ENCODE measurements at regions not wholly inside any gene's neighbourhood (a gene's known extent, or its start where the extent isn't known, plus 50 kb on each side); places are given as distances from the start of the nearest gene placed in this dataset.
"Not testable (repeated sequence)": the region's sequence is repeated elsewhere in the genome, so short reads cannot be mapped to it uniquely, and the experiment has no call there.

DNA sequence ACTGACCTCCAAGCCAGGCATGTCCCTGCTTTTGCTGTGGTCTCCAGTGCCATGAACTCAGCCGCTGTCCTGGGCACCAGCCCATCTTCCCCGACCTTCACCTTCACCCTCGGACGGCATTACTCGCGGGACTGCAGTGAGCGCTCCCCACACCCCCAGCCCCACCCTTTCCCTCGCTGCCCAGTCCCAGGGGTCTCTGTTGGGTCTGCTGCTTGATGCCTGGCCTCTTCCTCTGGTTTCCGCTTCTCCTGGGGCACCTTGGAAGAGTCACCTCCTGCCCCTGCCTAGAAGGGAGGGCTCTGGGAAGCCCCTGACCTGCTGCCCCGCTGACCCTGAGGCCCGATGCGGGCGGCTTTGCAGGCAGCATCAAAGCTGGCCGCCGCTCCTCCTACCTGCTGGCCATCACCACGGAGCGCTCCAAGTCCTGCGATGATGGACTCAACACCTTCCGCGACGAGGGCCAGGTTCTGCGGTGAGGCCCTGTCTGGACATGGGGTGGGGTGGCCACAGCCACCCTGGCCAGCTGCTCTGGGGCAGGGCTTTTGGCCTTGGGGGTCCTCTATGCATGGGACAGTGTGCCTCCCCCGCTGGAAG lies 102.3 kb downstream of the ZNF267 start:
- not testable (repeated sequence) for DNase-seq

DNA sequence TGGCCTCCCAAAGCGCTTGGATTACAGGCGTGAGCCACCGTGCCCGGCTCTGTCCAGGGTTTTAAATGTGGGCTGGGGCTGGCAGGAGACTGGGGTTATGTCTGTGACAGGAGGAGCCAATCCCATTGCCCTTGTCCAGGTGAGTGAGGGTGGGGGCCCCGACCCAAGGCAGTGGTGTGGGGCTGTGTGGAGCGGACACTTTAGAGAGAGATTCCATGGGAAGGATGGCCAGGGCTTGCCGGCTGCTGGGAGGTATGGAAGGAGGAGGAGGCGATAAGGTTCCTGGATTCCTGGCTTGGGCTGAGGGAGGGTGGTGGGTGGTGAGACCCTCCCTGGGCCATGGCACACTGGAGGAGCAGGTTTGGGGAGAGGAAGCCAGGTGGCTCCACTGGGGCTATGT lies 104.9 kb downstream of the ZNF267 start:
- not testable (repeated sequence) for DNase-seq

DNA sequence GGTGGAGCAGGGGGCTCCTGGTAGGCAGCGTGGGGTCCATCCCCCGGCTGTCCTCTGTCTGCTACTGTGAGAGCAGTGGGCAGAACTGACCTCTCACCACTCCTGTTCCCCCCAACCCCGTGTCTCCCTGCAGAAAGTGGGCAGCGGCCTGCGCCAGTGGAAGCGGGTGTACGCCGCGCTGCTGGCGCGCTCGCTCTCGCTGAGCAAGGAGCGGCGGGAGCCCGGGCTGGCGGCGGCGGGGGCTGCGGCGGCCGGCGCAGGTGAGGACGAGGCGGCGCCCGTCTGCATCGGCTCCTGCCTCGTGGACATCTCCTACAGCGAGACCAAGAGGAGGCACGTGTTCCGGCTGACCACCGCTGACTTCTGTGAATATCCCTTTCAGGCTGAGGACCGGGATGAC lies 108.1 kb downstream of the ZNF267 start:
- DNase-seq, result not testable (repeated sequence)

DNA sequence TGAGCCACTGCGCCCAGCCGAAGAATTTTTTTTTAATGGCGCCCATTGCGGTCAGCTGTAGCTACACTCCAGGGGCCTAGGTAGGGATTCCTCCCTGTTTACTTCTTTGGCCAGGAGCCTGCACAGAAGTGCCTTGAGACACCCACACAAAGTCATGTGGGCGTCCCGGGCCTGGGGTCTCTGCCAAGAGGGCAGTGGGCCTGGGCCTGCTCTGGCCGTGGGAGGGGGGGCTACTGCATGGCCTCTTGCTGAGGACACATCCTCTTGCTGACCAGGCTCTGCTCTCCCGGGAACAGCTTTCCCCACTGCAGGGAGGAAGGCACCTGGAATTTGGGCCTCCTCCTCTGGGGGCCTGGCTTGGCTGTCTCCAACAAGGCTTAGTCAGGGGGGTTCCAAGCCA lies 109.4 kb downstream of the ZNF267 start:
- not testable (repeated sequence) for DNase-seq

DNA sequence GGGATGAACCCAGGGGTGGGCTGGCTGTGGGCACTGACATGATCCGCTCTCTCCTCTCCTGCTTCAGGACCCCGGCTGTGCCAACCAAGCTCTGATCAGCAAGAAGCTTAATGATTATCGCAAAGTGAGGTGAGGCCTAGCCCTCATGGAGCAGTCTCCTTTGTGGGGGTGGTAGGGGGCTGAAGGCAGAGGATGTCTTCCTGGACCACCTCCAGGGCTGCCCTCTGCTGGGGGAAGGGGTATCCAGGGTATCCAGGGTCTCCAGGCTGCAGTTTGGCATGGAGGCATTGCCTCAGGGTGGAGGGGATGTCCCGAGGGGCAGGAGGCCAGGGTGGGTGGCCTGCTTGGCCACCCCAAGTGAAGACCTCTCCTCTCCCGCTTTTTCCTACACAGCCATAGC lies 110.1 kb downstream of the ZNF267 start:
- not testable (repeated sequence) for DNase-seq

DNA sequence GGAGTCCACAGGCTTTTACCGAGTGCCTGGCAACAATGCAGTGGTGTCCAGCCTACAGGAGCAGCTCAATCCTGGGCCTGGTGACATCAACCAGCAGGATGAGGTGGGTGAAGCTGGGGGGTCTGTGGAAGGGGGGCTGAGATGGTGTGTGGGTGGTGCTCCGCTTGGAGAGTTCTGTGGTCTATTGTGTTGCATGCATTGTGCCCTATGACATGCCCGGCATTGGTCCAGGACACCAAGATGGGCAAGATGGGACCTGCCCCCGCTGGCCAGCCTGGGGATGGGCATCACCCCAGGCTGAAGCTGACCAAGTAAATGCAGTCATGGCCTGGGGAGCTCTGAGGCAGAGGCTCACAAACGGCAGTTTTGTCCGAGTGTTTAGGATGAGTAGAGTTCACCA lies 113.3 kb downstream of the ZNF267 start:
- DNase-seq, result not testable (repeated sequence)

DNA sequence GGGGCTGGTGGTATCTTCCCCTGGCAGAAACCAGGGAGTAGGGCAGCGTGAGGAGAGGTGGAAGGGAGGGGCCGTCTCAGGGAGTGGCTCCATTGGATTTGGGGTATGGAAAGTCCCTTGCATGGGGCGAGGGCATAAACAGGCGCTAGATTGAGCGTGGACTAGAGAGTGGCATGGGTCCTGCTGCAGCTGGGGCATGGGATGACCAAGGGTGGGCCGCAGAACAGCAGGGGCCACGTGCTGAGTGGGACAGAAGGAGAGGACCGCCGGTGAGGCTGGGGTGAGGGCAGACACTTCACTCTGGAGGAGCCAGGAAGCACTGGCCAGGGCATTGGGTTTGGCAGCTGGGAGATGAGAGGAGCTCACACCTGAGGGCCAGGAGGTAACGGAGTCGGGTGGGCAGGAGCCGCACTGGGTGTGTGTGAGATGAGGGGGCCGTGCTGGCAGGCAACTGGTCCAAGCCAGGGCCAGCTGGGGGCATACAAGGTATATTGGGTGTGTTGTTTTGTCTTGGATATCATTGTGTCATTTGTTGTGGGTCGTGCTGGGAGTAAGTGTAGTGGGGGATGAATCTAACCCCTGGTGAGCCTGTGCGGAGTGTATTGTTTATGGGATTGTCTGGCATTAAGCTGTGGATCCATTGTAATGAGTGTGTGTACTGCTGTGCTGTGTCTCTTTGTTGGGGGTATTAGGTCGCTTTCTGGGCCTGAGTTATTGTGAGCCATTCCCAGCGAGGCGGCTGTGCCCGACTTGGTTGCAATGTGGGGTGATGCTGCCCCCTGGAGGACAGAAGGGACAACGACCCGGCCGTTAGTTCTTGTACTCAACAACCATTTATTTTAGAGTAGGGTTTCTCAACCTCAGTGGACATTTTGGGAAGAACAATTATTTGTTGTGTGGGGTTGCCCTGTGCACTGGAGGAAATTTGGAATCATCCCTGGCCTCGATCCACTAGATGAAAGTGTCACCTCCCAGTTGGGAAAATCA lies 115.3 kb downstream of the ZNF267 start:
- not testable (repeated sequence) for DNase-seq

DNA sequence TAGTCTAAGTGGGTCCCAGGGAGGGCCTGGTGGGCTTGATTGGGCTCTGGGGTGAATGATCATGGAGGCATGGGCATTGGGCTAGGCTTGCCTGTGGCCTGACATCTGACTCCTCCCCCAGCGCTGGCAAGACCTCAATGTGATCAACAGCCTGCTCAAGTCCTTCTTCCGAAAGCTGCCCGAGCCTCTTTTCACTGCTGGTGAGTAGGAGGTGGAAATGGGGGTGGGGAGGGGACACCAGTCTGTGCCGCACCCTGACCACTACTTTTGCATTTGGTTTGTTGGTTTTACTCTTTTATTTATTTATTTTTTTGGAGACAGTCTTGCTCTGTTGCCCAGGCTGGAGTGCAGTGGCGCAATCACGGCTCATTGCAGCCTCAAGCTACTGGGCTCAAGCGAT lies 116.7 kb downstream of the ZNF267 start:
- not testable (repeated sequence) for DNase-seq

DNA sequence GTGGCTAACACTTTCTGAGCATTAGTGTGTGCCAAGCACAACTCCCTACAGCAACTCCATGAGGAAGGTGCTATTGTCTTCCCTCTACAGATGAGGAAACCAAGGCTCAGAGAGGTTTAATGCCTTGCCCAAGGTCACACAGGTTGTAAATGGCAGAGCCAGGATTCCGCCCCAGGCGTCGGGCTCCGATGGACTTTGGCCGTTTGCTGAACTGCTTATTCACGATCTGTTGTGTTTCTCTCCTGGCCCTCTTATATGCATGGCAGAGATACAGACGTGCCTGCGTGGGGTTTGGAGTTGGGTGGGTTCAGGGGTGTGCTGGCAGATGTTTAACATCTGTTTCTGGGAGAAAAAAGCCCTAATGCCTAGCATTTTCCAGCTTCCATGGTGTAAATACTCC lies 117.4 kb downstream of the ZNF267 start:
- DNase-seq, result not testable (repeated sequence)

DNA sequence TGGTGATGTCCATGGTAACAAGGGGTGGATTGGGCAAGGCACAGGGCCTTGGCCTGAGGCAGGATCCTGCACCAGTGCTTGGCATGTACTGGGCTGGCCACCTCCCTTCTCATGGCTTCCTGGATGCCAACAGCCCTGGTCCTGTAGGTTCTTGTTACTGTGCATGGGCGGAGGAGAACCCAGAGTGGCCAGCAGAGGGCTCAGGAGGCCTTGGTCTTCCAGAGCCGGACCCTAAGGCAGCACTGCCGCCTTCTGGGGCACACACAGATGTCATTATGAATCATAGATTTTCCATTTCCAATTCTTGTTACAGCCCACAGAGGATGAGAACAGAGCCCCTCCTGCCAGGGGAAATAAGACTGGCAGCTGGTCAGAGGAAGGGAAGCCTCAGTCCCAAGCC lies 122.7 kb downstream of the ZNF267 start:
- DNase-seq, result not testable (repeated sequence)

DNA sequence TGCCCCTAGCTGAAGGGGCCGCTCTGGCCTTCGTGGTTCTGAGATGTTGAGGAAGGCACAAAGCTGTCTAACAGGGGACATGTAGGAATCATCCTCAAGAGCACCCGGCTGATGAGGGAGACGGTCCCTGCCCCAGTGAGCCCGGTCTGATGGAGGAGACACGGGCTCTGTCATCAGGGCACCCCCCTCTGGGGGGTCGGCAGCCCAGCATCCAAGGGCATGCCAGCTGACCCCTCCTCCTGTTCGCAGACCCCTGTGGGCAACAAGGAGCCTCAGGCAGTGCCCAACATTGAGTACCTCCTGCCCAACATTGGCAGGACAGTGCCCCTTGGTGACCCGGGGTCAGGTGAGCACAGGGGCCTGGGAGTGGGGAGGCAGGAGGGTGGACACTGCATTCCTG lies 128.9 kb downstream of the ZNF267 start:
- not testable (repeated sequence) for DNase-seq

DNA sequence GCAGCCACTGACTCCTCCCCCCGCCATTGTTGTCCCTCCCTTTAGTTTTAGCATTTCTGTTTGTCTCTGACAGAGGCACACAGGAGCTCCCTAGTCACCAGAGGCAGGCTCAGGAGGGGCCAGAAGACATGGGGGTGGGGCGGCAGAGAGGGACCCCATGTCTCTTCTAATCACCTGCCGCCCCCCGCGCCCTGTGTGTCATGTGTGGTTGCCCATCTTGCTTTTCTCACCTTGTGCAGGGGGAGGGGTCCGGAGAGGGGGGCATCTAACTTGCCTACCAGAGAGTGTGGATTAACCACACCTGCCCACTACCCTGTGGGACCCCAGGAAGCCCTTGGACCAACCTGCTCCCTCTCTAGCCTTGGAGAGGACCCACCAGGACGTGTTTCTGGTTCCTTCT lies 130.2 kb downstream of the ZNF267 start:
- DNase-seq, result not testable (repeated sequence)

DNA sequence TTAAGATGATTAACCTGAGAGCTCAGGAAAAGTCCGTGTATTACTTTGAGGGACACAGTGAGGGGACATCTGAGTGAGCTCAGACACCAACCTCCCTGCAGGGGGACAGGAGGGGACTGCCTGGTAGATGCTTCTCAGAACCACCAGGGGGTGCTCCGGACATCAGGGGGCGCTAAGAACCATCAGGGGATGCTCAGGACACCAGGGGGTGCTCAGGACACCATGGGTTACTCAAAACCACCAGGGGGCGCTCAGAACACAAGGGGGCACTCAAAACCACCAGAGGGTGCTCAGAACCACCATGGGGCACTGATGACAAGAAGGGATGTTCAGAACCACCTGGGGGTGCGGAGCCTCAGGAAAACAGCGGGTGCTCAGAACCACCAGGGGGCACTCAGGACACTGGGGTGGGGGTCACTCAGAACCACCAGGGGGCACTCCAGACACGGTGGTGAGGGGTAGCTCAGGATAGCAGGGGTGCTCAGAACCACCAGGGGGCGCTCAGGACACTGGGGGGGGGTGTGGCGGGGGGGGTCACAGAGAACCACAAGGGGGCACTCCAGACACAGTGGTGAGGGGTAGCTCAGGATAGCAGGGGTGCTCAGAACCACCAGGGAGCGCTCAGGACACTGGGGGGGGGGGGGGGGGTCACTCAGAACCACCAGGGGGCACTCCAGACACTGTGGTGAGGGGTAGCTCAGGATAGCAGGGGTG lies 165.3 kb downstream of the ZNF267 start:
- peak in 1 of 4 experiments; percentile 10 for DNase-seq

DNA sequence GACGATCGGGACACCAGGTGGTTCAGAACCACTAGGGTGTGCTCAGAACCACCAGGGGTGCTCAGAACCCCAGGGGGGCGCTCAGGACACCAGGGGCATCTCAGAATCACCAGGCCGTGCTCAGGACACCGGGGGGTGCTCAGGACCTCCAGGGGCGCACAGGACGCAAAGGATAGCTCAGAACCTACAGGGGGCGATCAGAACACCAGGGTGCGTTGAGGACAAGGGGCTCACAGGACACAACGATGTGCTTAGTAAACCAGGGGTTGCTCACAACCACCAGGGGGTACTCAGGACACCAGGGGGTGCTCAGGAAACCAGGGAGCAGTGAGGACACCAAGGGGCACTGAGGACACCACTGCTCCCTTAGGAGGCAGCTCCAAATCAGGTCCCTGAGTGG lies 166.3 kb downstream of the ZNF267 start:
- not testable (repeated sequence) for DNase-seq

DNA sequence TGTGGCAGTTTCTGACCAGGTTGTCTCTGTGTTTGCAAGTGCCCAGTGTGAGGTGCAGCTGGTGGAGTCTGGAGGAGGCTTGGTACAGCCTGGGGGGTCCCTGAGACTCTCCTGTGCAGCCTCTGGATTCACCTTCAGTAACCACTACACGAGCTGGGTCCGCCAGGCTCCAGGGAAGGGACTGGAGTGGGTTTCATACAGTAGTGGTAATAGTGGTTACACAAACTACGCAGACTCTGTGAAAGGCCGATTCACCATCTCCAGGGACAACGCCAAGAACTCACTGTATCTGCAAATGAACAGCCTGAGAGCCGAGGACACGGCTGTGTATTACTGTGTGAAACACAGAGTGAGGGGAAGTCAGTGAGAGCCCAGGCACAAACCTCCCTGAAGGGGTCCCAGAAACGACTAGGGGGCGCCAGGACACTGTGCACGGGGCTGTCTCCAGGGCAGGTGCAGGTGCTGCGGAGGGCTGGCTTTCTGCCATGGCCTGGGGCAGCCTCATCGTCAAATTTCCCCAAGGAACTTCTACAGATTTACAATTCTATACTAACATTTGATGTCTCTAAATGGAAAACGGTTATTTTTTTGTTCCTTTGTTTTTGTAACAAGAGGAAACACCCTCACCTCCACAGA lies 187.0 kb upstream of the TP53TG3D start:
- DNase-seq, result not testable (repeated sequence)

DNA sequence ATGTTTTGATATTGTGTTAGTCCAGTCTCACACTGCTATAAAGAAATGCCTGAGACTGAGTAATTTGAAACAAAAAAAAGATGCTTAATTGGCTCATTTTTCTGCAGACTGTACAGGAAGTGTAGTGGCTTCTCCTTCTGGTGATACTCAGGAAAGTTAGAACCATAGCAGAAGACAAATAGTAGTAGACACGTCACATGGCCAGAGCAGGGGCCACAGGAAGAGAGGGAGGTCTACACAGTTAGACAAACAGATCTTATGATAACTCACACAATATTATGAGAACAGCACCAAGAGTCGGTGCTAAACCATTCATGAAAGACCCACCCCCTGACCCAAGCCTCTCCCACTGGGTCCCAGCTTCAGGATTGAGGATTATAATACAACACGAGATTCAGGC lies 181.5 kb upstream of the TP53TG3D start:
- not testable (repeated sequence) for DNase-seq

DNA sequence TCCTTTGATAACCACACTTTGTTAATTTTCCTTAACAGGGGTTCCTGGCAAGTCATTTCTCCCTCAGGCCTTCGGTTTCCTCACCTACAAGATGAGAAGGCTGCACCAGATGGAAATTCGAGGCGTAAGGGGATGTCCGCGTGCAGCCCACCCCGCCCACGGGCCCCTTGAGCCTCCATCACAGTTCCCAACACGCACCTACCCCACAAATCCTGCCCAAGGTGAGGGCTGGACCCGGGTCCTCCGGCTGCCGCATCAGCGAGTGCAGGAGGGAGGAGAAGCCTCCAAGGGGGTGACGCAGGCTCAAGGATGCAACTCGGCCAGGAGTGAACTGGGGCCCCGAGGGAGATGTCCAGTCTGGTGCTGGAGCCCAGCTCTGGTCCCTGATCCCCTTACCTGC lies 169.2 kb upstream of the TP53TG3D start:
- not testable (repeated sequence) for DNase-seq

DNA sequence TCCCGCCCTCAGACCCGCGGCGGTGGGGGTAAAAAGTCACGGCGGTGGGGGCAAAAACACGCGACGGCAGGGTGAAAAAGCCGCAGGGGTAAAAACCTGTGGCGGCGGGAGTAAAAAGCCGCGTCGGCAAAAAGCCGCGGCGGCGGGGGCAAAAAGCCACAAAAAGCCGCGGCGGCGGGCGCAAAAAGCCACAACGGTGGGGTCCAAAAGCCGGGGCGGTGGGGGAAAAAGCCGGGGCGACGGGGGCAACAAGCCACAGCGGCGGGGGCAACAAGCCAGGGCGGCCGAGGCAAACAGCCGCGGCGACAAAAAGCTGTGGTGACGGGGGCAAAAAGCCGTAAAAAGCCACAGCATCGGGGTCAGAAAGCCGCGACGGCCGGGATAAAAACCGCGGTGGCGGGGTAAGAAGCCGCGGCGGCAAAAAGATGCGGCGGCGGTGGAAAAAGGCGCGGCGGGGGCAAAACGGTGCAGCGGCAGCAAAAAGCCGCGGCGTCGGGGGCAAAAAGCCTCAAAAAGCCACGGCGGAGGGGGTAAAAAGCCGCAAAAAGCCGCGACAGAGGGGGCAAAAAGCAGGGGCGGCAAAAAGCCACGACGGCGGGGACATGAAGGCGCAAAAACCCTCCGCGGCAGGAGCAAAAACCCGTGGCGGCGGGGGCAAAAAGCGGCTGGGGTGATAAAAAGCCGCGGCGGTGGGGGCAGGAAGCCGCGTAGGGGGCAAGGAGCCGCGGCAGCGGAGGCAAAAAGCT lies 168.3 kb upstream of the TP53TG3D start:
- DNase-seq, result not testable (repeated sequence)

DNA sequence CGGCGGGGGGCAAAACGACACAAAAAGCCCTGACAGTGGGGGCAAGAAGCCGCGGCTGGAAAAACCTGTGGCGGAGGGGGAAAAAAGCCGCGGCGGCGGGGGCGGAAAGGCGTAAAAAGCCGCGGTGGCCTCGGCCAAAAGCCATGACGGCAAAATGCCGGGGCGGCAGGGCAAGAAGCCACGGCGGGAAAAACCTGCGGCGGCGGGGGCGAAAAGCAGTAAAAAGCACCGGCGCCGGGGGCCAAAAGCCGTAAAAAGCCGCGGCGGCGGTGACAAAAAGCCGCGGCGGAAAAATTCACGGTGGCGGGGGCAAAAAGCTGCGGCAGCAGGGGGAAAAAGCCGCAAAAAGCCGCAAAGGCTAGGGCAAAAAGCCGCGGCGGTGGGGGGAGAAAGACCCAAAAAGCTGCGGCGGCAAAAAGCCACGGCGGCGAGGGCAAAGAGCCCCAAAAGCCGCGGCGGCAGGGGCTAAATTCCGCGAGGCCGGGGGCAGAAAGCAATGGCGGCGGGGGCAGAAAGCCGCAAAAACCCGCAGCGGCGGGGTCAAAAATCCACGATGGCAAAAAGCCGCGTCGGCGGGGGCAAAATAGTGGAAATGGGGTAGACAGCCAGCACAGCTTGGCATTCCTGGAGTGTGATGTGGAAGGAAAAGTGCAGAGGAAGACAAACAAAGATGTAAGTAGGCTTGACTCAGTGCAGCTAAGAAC lies 167.5 kb upstream of the TP53TG3D start:
- DNase-seq, result not testable (repeated sequence)

DNA sequence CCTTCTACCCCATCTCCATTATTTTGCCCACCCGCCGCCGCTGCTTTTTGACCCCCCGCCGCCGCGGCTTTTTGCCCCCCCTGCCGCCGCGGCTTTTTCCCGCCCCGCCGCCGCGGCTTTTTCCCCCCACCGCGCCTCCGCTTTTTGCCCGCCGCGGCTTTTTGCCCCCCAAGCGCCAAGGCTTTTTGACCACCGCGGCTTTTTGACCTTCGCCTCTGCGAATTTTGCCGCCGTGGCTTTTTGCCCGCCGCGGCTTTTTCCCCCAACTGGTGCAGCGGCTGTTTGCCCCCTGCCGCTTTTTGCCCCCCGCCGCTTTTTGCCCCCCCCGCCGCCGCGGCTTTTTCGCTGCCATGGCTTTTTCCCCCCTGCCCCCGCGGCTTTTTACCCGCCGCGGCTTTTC lies 137.5 kb upstream of the TP53TG3D start:
- DNase-seq, result not testable (repeated sequence)

DNA sequence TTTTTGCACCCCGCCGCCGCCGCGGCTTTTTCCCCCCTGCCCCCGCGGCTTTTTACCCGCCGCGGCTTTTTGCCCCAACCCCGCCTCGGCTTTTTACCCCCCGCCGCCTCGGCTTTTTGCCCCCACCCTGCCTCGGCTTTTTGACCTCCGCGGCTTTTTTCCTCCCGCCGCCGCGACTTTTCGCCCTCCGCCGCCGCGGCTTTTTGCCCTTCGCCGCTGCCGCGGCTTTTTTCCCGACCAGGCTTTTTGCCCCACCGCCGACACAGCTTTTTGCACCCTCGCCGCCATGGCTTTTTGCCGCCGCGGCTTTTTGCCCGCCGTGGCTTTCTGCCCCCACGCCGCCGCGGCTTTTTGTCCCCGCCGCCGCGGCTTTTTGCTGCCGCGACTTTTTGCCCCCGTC lies 137.0 kb upstream of the TP53TG3D start:
- no peak for DNase-seq

Data from activated naive CD4-positive, alpha-beta T cell (primary cell).